ENCODE measurements at regions not wholly inside any gene's neighbourhood (a gene's known extent, or its start where the extent isn't known, plus 50 kb on each side); places are given as distances from the start of the nearest gene placed in this dataset.

GRCh38 chr2:220272656-220273055, 645.2 kb downstream of the SLC4A3 start:
- DNase-seq (ENCODE audit: low read depth in 1 of 2, low spot score in 1 of 2) = no peak
- TF ChIP-seq CTCF (IDR thresholded peaks at IDR 0.05; ENCODE audit: low read depth, low read length) = no peak
- Histone ChIP-seq H3K9me3 (ENCODE audit: low read depth) (no peaks in the 10 kb centered on the region), H3K27me3 (no peaks in the 10 kb centered on the region), H3K36me3 (no peaks in the 10 kb centered on the region), H3K27ac (no peak overlapping the region), H3K4me1 (ENCODE audit: low read depth) (no peaks in the 10 kb centered on the region), H3K4me3 (no peak overlapping the region)

DNA sequence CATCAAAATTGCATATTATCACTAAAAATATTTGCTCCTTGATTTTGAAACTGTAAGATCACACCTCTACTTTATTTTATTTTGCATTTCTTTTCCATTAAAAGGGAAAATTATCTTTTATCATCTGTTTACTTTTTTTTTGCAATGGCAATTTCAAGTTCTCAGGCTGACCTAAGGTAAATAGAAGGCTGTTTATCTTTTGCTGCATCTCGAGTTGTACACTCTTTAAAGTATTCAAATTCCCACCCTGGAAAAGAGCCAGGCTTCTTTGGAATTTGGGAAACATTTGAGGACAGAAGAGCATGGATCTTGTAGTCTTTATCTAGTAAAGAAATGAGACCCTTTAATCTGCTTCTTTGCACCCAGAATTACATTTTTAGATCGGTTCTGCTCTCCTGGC, 645.7 kb downstream of the SLC4A3 start:
- no peaks in the 10 kb centered on the region for H3K4me1 ChIP-seq (ENCODE audit: low read depth)
- TF ChIP-seq CTCF (IDR thresholded peaks at IDR 0.05; ENCODE audit: low read depth, low read length) = no peak

GRCh38 chr2:220275454-220275853, 648.0 kb downstream of the SLC4A3 start:
- no peak for DNase-seq (ENCODE audit: low read depth in 1 of 2, low spot score in 1 of 2)

More for the DNA sequence above, 645.7 kb downstream of the SLC4A3 start:
- H3K9me3 ChIP-seq (ENCODE audit: low read depth) = no peaks in the 10 kb centered on the region
- H3K4me3 ChIP-seq = no peak overlapping the region
- H3K27ac ChIP-seq = no peak overlapping the region
- no peaks in the 10 kb centered on the region for H3K27me3 ChIP-seq
- DNase-seq (ENCODE audit: low read depth in 1 of 2, low spot score in 1 of 2) = no peak
- H3K36me3 ChIP-seq = no peaks in the 10 kb centered on the region

GRCh38 chr2:220276741-220277444, 649.5 kb downstream of the SLC4A3 start:
- no peaks in the 10 kb centered on the region for H3K9me3 ChIP-seq (ENCODE audit: low read depth)
- H3K27ac ChIP-seq = no peak overlapping the region
- no peaks in the 10 kb centered on the region for H3K4me1 ChIP-seq (ENCODE audit: low read depth)
- no peak overlapping the region for H3K4me3 ChIP-seq
- TF ChIP-seq CTCF (IDR thresholded peaks at IDR 0.05; ENCODE audit: low read depth, low read length) = no peak
- peak in 1 of 2 donors; percentile 76 for DNase-seq (ENCODE audit: low read depth in 1 of 2, low spot score in 1 of 2)
- H3K36me3 ChIP-seq = no peaks in the 10 kb centered on the region
- no peaks in the 10 kb centered on the region for H3K27me3 ChIP-seq

More at GRCh38 chr2:220275454-220275853, 648.0 kb downstream of the SLC4A3 start:
- Histone ChIP-seq H3K27me3 (no peaks in the 10 kb centered on the region), H3K4me3 (no peak overlapping the region), H3K4me1 (ENCODE audit: low read depth) (no peaks in the 10 kb centered on the region), H3K27ac (no peak overlapping the region), H3K36me3 (no peaks in the 10 kb centered on the region), H3K9me3 (ENCODE audit: low read depth) (no peaks in the 10 kb centered on the region)
- no peak for TF ChIP-seq CTCF (IDR thresholded peaks at IDR 0.05; ENCODE audit: low read depth, low read length)

DNA sequence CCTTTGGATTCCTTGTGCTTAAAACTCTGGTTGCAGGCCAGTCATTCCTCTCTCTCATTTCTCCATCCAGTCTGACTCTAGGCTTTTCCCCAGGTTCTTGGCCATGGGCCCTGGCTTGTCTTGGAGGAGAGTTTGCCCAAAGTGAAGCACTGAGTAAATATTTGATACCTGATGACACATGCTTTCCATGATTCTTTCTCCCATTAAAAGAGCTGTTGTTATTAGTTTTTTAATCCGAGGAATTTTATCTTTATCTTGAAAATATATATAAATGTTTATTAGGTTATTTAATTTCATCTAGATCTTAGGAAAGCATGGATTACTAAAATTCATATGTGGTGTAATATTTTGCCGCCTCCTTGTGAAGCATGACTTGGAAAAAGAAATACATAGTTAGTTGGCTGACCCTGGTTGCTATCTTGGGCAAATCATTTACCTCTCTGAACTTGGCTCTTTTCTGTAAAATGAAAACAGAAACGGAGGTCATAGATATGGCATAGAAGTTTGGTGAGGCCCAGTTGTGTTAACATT, 650.1 kb downstream of the SLC4A3 start:
- no peaks in the 10 kb centered on the region for H3K9me3 ChIP-seq (ENCODE audit: low read depth)
- no peaks in the 10 kb centered on the region for H3K4me1 ChIP-seq (ENCODE audit: low read depth)
- no peaks in the 10 kb centered on the region for H3K36me3 ChIP-seq
- peak in 1 of 2 donors; percentile 87 for DNase-seq (ENCODE audit: low read depth in 1 of 2, low spot score in 1 of 2)
- no peak overlapping the region for H3K4me3 ChIP-seq
- no peaks in the 10 kb centered on the region for H3K27me3 ChIP-seq
- TF ChIP-seq CTCF (IDR thresholded peaks at IDR 0.05; ENCODE audit: low read depth, low read length) = no peak
- no peak overlapping the region for H3K27ac ChIP-seq

All from cardiac muscle cell (in vitro differentiated cells and primary cell).